ENCODE measurements at regions not wholly inside any gene's neighbourhood (a gene's known extent, or its start where the extent isn't known, plus 50 kb on each side); places are given as distances from the start of the nearest gene placed in this dataset.

- no peak overlapping the region for H3K27ac ChIP-seq
- H3K9me3 ChIP-seq = no peaks in the 10 kb centered on the region
- H3K4me3 ChIP-seq = no peak overlapping the region
- DNase-seq = no peak
- H3K36me3 ChIP-seq = no peaks in the 10 kb centered on the region
- no peak for TF ChIP-seq CTCF (IDR thresholded peaks at IDR 0.05)
- intact Hi-C loops (cut with DNase I; ENCODE audit: low total_unique reads) = no loop called here
- peaks cover 0 to 10% of the 10 kb centered on the region in 2 donors for H3K27me3 ChIP-seq
- no peaks in the 10 kb centered on the region for H3K4me1 ChIP-seq
Measured at GRCh38 chr11:123284454-123284853, 89.4 kb upstream of the CLMP start.

- no peak for DNase-seq
- H3K36me3 ChIP-seq = no peaks in the 10 kb centered on the region
- intact Hi-C loops (cut with DNase I; ENCODE audit: low total_unique reads) = no loop called here
- H3K27me3 ChIP-seq = peaks cover 0 to 10% of the 10 kb centered on the region in 2 donors
- no peak overlapping the region for H3K4me3 ChIP-seq
- H3K9me3 ChIP-seq = no peaks in the 10 kb centered on the region
- no peak overlapping the region for H3K27ac ChIP-seq
- no peak for TF ChIP-seq CTCF (IDR thresholded peaks at IDR 0.05)
- no peaks in the 10 kb centered on the region for H3K4me1 ChIP-seq
Measured at GRCh38 chr11:123282597-123282996, 87.5 kb upstream of the CLMP start.

GRCh38 chr11:123273616-123274015 lies 78.6 kb upstream of the CLMP start:
- Histone ChIP-seq H3K4me3 (no peak overlapping the region), H3K27me3 (peaks cover 0 to 5% of the 10 kb centered on the region in 2 donors), H3K36me3 (no peaks in the 10 kb centered on the region), H3K27ac (no peak overlapping the region), H3K9me3 (no peaks in the 10 kb centered on the region), H3K4me1 (no peaks in the 10 kb centered on the region)
- no peak for TF ChIP-seq CTCF (IDR thresholded peaks at IDR 0.05)
- no peak for DNase-seq
- intact Hi-C loops (cut with DNase I; ENCODE audit: low total_unique reads) = no loop called here

- intact Hi-C loops (cut with DNase I; ENCODE audit: low total_unique reads) = no loop called here
- no peak for TF ChIP-seq CTCF (IDR thresholded peaks at IDR 0.05)
- Histone ChIP-seq H3K36me3 (no peaks in the 10 kb centered on the region), H3K9me3 (no peaks in the 10 kb centered on the region), H3K4me3 (no peak overlapping the region), H3K4me1 (no peaks in the 10 kb centered on the region), H3K27me3 (peaks cover 0 to 5% of the 10 kb centered on the region in 2 donors), H3K27ac (no peak overlapping the region)
- no peak for DNase-seq
Measured at GRCh38 chr11:123272565-123272964, 77.5 kb upstream of the CLMP start.

GRCh38 chr11:123268156-123268555 lies 73.1 kb upstream of the CLMP start:
- no peaks in the 10 kb centered on the region for H3K36me3 ChIP-seq

More at GRCh38 chr11:123268156-123268555, 73.1 kb upstream of the CLMP start:
- no peak for DNase-seq
- Histone ChIP-seq H3K27ac (no peak overlapping the region), H3K4me3 (no peak overlapping the region), H3K9me3 (no peaks in the 10 kb centered on the region), H3K4me1 (no peaks in the 10 kb centered on the region), H3K27me3 (peaks cover 0 to 29% of the 10 kb centered on the region in 2 donors)
- intact Hi-C loops (cut with DNase I; ENCODE audit: low total_unique reads) = no loop called here
- TF ChIP-seq CTCF (IDR thresholded peaks at IDR 0.05) = no peak
